Neuronal stem cell (in vitro differentiated cells): ENCODE measurements at regions not wholly inside any gene's neighbourhood (a gene's known extent, or its start where the extent isn't known, plus 50 kb on each side); places are given as distances from the start of the nearest gene placed in this dataset.

Experiments
- DNase-seq: peaks from one replicate; pipeline ENCODE4 v3.0.0-alpha.2; 2013; ENCODE audit warnings: low spot score
- H2AFZ ChIP-seq: one replicate; pipeline ENCODE4 v1.6.1; 2013; ENCODE audit warnings: mild to moderate bottlenecking, low read length, inconsistent platforms
- H2AK5ac ChIP-seq: 2 replicates; pipeline ENCODE4 v1.6.1; 2013; ENCODE audit warnings: low read depth, mild to moderate bottlenecking, inconsistent platforms, low read length, moderate library complexity, mixed read lengths
- H2BK120ac ChIP-seq: 2 replicates; pipeline ENCODE4 v1.6.1; 2013; ENCODE audit warnings: low read depth, mild to moderate bottlenecking, inconsistent platforms, low read length, moderate library complexity, mixed read lengths
- H2BK12ac ChIP-seq: one replicate; pipeline ENCODE4 v1.6.1; 2013; ENCODE audit warnings: low read length, inconsistent platforms
- H2BK15ac ChIP-seq: 2 replicates; pipeline ENCODE4 v1.6.1; 2013; ENCODE audit warnings: mild to moderate bottlenecking, low read length, inconsistent platforms, mixed read lengths
- H2BK5ac ChIP-seq: one replicate; pipeline ENCODE4 v1.6.1; 2013; ENCODE audit warnings: inconsistent platforms, mild to moderate bottlenecking, low read length, moderate library complexity
- H3K14ac ChIP-seq: one replicate; pipeline ENCODE4 v1.6.1; 2013; ENCODE audit warnings: low read length, inconsistent platforms
- H3K18ac ChIP-seq: 2 replicates; pipeline ENCODE4 v1.6.1; 2013; ENCODE audit warnings: low read length, inconsistent platforms
- H3K23ac ChIP-seq: 2 replicates; pipeline ENCODE4 v1.6.1; 2013; ENCODE audit warnings: low read depth, mild to moderate bottlenecking, mixed read lengths, low read length, inconsistent platforms; ENCODE audit not compliant: poor library complexity
- H3K27ac ChIP-seq: replicated peaks from 3 replicates; pipeline ENCODE4 v1.5.1; 2013; ENCODE audit warnings: low read length, inconsistent platforms
- H3K27me3 ChIP-seq, 3 experiments: 2 replicates each; pipeline ENCODE4 v1.6.1; 2013; ENCODE audit warnings: low read length in 3 of 3, mild to moderate bottlenecking in 2 of 3, inconsistent platforms in 1 of 3, low read depth in 1 of 3, mixed read lengths in 1 of 3, moderate library complexity in 1 of 3; ENCODE audit not compliant: control insufficient read depth in 3 of 3, insufficient read depth in 3 of 3
- H3K36me3 ChIP-seq, 2 donors: replicated peaks in 1 of 2; 2 replicates each; pipeline ENCODE4 v1.6.1; 2013; ENCODE audit warnings: low read length in 2 of 2; ENCODE audit not compliant: control insufficient read depth in 2 of 2, insufficient read depth in 2 of 2
- H3K4ac ChIP-seq: 2 replicates; pipeline ENCODE4 v1.6.1; 2013; ENCODE audit warnings: inconsistent platforms, mild to moderate bottlenecking, low read length, moderate library complexity
- H3K4me1 ChIP-seq, 2 donors: 1 replicate in 1 of 2; 2 replicates in 1 of 2; pipeline ENCODE4 v1.6.1; 2013; ENCODE audit warnings: low read length in 2 of 2, low read depth in 1 of 2; ENCODE audit not compliant: control insufficient read depth in 2 of 2, insufficient read depth in 1 of 2
- H3K4me2 ChIP-seq: one replicate; pipeline ENCODE4 v1.6.1; 2013; ENCODE audit warnings: mild to moderate bottlenecking, low read length, inconsistent platforms; ENCODE audit not compliant: insufficient read depth, poor library complexity, severe bottlenecking
- H3K4me3 ChIP-seq, 2 donors: 2 replicates each; pipeline ENCODE4 v1.5.1; 2013; ENCODE audit warnings: low read length in 2 of 2, mild to moderate bottlenecking in 2 of 2, inconsistent platforms in 1 of 2, moderate library complexity in 1 of 2
- H3K79me1 ChIP-seq: one replicate; pipeline ENCODE4 v1.6.1; 2013; ENCODE audit warnings: low read depth, mild to moderate bottlenecking, inconsistent platforms, low read length, moderate library complexity
- H3K9ac ChIP-seq: one replicate; pipeline ENCODE4 v1.6.1; 2013; ENCODE audit warnings: mild to moderate bottlenecking, low read depth, low read length, inconsistent platforms; ENCODE audit not compliant: poor library complexity
- H3K9me3 ChIP-seq, 2 donors: replicated peaks in 1 of 2; 2 replicates each; pipeline versions ENCODE3 to v1.6.1; 2013; ENCODE audit warnings: low read length in 2 of 2, mild to moderate bottlenecking in 2 of 2, inconsistent platforms in 1 of 2, low read depth in 1 of 2, mixed read lengths in 1 of 2, moderate library complexity in 1 of 2; ENCODE audit not compliant: control insufficient read depth in 2 of 2, insufficient read depth in 1 of 2
- H4K8ac ChIP-seq: one replicate; pipeline ENCODE4 v1.6.1; 2013; ENCODE audit warnings: low read depth, mild to moderate bottlenecking, inconsistent platforms, low read length, moderate library complexity
- H4K91ac ChIP-seq: one replicate; pipeline ENCODE4 v1.6.1; 2013; ENCODE audit warnings: low read length, low read depth, mild to moderate bottlenecking, inconsistent platforms; ENCODE audit not compliant: poor library complexity
- WGBS, 2 donors: extraction: QIAGEN DNeasy Blood & Tissue Kit; methylation state at CpG; one replicate each; pipeline ENCODE4 v1.1.7; 2013; ENCODE audit warnings: missing lambda C conversion rate in 2 of 2, mixed read lengths in 1 of 2; ENCODE audit not compliant: insufficient read length in 2 of 2, insufficient replicate concordance in 1 of 2; ENCODE audit errors: extremely low coverage in 2 of 2; 5-methylcytosine and 5-hydroxymethylcytosine counted together

- no peak overlapping the region for H3K9ac ChIP-seq
- H2BK15ac ChIP-seq = no peak overlapping the region
- H3K4me1 ChIP-seq = no peaks in the 10 kb centered on the region
- H3K18ac ChIP-seq = no peak overlapping the region
- no peak overlapping the region for H4K91ac ChIP-seq
- no peak overlapping the region for H2BK12ac ChIP-seq
- H3K23ac ChIP-seq = no peak overlapping the region
- no peak overlapping the region for H3K4me3 ChIP-seq
- no peak overlapping the region for H2AFZ ChIP-seq
- H2AK5ac ChIP-seq = no peak overlapping the region
- no peak for DNase-seq
- H3K36me3 ChIP-seq = no peaks in the 10 kb centered on the region
- no CpG with 5 or more reads among the region's 1 CpG for WGBS, 2 donors
- peaks cover 0 to 4% of the 10 kb centered on the region in 2 donors for H3K9me3 ChIP-seq
- H3K27me3 ChIP-seq = no peaks in the 10 kb centered on the region
- no peaks in the 10 kb centered on the region for H3K79me1 ChIP-seq
- no peak overlapping the region for H2BK5ac ChIP-seq
- H3K4ac ChIP-seq = no peak overlapping the region
- H3K4me2 ChIP-seq = no peak overlapping the region
- no peak overlapping the region for H2BK120ac ChIP-seq
- no peak overlapping the region for H4K8ac ChIP-seq
- no peak overlapping the region for H3K14ac ChIP-seq
- H3K27ac ChIP-seq = no peak overlapping the region
These were observed 312.7 kb upstream of the IGFBP3 start for GRCh38 chr7:46233585-46234329.

GRCh38 chr7:46230990-46231305, 309.9 kb upstream of the IGFBP3 start:
- Histone ChIP-seq H2AK5ac (no peak overlapping the region), H3K27ac (no peak overlapping the region), H3K18ac (no peak overlapping the region), H3K36me3 (no peaks in the 10 kb centered on the region), H3K27me3 (no peaks in the 10 kb centered on the region), H3K4me1 (no peaks in the 10 kb centered on the region), H2BK12ac (no peak overlapping the region), H3K9ac (no peak overlapping the region), H3K14ac (no peak overlapping the region), H3K9me3 (peaks cover 0 to 4% of the 10 kb centered on the region in 2 donors), H2AFZ (no peak overlapping the region), H3K4me3 (no peak overlapping the region), H2BK120ac (no peak overlapping the region), H3K23ac (no peak overlapping the region), H2BK15ac (no peak overlapping the region), H3K4me2 (no peak overlapping the region), H4K8ac (no peak overlapping the region), H2BK5ac (no peak overlapping the region), H4K91ac (no peak overlapping the region), H3K79me1 (no peaks in the 10 kb centered on the region), H3K4ac (no peak overlapping the region)
- no peak for DNase-seq

- H3K4ac ChIP-seq = no peak overlapping the region
- H2AK5ac ChIP-seq = no peak overlapping the region
- no peak overlapping the region for H2BK12ac ChIP-seq
- H3K14ac ChIP-seq = no peak overlapping the region
- no peak for DNase-seq
- no peak overlapping the region for H3K23ac ChIP-seq
- H3K18ac ChIP-seq = no peak overlapping the region
- H3K4me1 ChIP-seq = no peaks in the 10 kb centered on the region
- no peak overlapping the region for H3K27ac ChIP-seq
- peaks cover 0 to 4% of the 10 kb centered on the region in 2 donors for H3K9me3 ChIP-seq
- H3K9ac ChIP-seq = no peak overlapping the region
- H4K91ac ChIP-seq = no peak overlapping the region
- H3K36me3 ChIP-seq = no peaks in the 10 kb centered on the region
- H3K4me3 ChIP-seq = no peak overlapping the region
- H4K8ac ChIP-seq = no peak overlapping the region
- no peak overlapping the region for H2BK120ac ChIP-seq
- H3K27me3 ChIP-seq = no peaks in the 10 kb centered on the region
- no peak overlapping the region for H2BK5ac ChIP-seq
- no peak overlapping the region for H3K4me2 ChIP-seq
- no peaks in the 10 kb centered on the region for H3K79me1 ChIP-seq
- H2AFZ ChIP-seq = no peak overlapping the region
- H2BK15ac ChIP-seq = no peak overlapping the region
- WGBS, 2 donors = no CpG with 5 or more reads among the region's 3 CpGs
These were observed 309.4 kb upstream of the IGFBP3 start for GRCh38 chr7:46230298-46230989.

GRCh38 chr7:46229409-46229808, 308.3 kb upstream of the IGFBP3 start:
- Histone ChIP-seq H2BK12ac (no peak overlapping the region), H4K8ac (no peak overlapping the region), H3K14ac (no peak overlapping the region), H3K9ac (no peak overlapping the region), H3K36me3 (no peaks in the 10 kb centered on the region), H3K79me1 (no peaks in the 10 kb centered on the region), H3K9me3 (peaks cover 0 to 4% of the 10 kb centered on the region in 2 donors), H3K27ac (no peak overlapping the region), H3K27me3 (no peaks in the 10 kb centered on the region), H2BK15ac (no peak overlapping the region), H3K18ac (no peak overlapping the region), H3K4ac (no peak overlapping the region), H2AK5ac (no peak overlapping the region), H3K4me2 (no peak overlapping the region), H2BK120ac (no peak overlapping the region), H2AFZ (no peak overlapping the region), H3K4me3 (no peak overlapping the region), H3K4me1 (no peaks in the 10 kb centered on the region), H3K23ac (no peak overlapping the region), H4K91ac (no peak overlapping the region), H2BK5ac (no peak overlapping the region)
- DNase-seq = no peak
- no CpG with 5 or more reads among the region's 4 CpGs for WGBS, 2 donors
